ENCODE measurements at regions not wholly inside any gene's neighbourhood (a gene's known extent, or its start where the extent isn't known, plus 50 kb on each side); places are given as distances from the start of the nearest gene placed in this dataset.

DNA sequence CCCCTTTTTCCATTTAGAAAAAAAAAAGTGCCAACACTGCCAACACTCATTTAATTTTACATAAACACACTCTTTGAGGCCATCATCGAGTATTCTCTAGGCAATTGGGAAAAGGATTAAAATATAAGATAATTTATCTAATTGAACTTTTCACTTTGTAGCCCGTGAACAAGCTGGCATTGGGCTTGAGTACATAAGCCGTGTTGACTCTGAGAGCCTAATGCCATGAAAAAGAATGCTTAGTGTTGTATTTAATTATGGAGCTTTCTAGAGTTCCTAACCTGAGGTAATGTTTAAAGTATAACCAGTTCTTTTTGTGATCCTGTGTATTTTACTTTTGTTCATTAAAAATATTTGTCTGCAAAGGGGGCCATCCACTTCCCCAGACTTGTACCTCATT is 193.8 kb downstream of the LYPLAL1 start:
- no peaks in the 10 kb centered on the region for H3K27me3 ChIP-seq (ENCODE audit: low read length)
- H2AFZ ChIP-seq (ENCODE audit: low read depth, low read length, severe bottlenecking), result no peak overlapping the region
- H3K36me3 ChIP-seq (ENCODE audit: low read length), result no peaks in the 10 kb centered on the region
- no peak for TF ChIP-seq EZH2phosphoT487 (conservative IDR thresholded peaks at IDR 0.05; ENCODE audit: low read length)
- TF ChIP-seq, protein P1, sequence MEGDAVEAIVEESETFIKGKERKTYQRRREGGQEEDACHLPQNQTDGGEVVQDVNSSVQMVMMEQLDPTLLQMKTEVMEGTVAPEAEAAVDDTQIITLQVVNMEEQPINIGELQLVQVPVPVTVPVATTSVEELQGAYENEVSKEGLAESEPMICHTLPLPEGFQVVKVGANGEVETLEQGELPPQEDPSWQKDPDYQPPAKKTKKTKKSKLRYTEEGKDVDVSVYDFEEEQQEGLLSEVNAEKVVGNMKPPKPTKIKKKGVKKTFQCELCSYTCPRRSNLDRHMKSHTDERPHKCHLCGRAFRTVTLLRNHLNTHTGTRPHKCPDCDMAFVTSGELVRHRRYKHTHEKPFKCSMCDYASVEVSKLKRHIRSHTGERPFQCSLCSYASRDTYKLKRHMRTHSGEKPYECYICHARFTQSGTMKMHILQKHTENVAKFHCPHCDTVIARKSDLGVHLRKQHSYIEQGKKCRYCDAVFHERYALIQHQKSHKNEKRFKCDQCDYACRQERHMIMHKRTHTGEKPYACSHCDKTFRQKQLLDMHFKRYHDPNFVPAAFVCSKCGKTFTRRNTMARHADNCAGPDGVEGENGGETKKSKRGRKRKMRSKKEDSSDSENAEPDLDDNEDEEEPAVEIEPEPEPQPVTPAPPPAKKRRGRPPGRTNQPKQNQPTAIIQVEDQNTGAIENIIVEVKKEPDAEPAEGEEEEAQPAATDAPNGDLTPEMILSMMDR (IDR thresholded peaks at IDR 0.05; ENCODE audit: insufficient read depth, low read length, poor library complexity, severe bottlenecking), result no peak
- H3K9me3 ChIP-seq (ENCODE audit: insufficient read depth, low read length), result no peaks in the 10 kb centered on the region
- no peaks in the 10 kb centered on the region for H3F3A ChIP-seq (ENCODE audit: insufficient read depth)
- H3K4me3 ChIP-seq (ENCODE audit: insufficient read depth, low read length, poor library complexity, severe bottlenecking), result no peak overlapping the region
- no peaks in the 10 kb centered on the region for H4K20me1 ChIP-seq (ENCODE audit: low read depth, low read length)
- H3K79me2 ChIP-seq (ENCODE audit: insufficient read depth, low read length), result no peaks in the 10 kb centered on the region
- no peak overlapping the region for H3K9ac ChIP-seq (ENCODE audit: low read length)
- H3K9me2 ChIP-seq (replicated peaks; ENCODE audit: insufficient read depth, low read length), result no peaks in the 10 kb centered on the region
- H3K4me2 ChIP-seq (ENCODE audit: low read depth, low read length, poor library complexity, severe bottlenecking), result no peak overlapping the region
- H3K27ac ChIP-seq (ENCODE audit: low read depth, low read length), result no peak overlapping the region

DNA sequence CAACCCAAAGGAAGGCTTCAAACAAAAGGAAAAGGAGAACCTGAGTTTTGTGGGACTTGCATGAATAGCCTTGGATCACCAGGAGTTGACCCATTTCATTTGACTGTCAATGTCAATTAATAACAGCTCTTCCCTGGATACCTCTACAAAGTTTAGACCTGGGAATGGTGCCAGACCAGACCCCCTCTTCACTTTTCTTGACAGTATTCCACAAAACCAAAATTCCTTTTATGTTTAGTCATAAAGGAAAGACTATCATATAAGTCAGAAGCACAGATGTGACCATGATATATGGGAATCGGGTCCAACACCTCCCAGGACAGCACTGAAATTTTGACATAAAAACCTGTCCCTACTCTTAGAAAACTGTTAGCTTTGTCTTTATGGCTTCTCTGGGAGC is 191.8 kb downstream of the LYPLAL1 start:
- H3K9ac ChIP-seq (ENCODE audit: low read length), result no peak overlapping the region
- no peaks in the 10 kb centered on the region for H4K20me1 ChIP-seq (ENCODE audit: low read depth, low read length)
- H3K27me3 ChIP-seq (ENCODE audit: low read length), result no peaks in the 10 kb centered on the region
- no peak overlapping the region for H3K4me2 ChIP-seq (ENCODE audit: low read depth, low read length, poor library complexity, severe bottlenecking)
- TF ChIP-seq, protein P1 (IDR thresholded peaks at IDR 0.05; ENCODE audit: insufficient read depth, low read length, poor library complexity, severe bottlenecking), result no peak
- TF ChIP-seq EZH2phosphoT487 (conservative IDR thresholded peaks at IDR 0.05; ENCODE audit: low read length), result no peak
- no peak overlapping the region for H3K27ac ChIP-seq (ENCODE audit: low read depth, low read length)
- no peaks in the 10 kb centered on the region for H3F3A ChIP-seq (ENCODE audit: insufficient read depth)
- H3K9me2 ChIP-seq (replicated peaks; ENCODE audit: insufficient read depth, low read length), result no peaks in the 10 kb centered on the region
- H3K79me2 ChIP-seq (ENCODE audit: insufficient read depth, low read length), result no peaks in the 10 kb centered on the region
- H3K4me3 ChIP-seq (ENCODE audit: insufficient read depth, low read length, poor library complexity, severe bottlenecking), result no peak overlapping the region
- no peak overlapping the region for H2AFZ ChIP-seq (ENCODE audit: low read depth, low read length, severe bottlenecking)
- no peaks in the 10 kb centered on the region for H3K9me3 ChIP-seq (ENCODE audit: insufficient read depth, low read length)
- H3K36me3 ChIP-seq (ENCODE audit: low read length), result no peaks in the 10 kb centered on the region

DNA sequence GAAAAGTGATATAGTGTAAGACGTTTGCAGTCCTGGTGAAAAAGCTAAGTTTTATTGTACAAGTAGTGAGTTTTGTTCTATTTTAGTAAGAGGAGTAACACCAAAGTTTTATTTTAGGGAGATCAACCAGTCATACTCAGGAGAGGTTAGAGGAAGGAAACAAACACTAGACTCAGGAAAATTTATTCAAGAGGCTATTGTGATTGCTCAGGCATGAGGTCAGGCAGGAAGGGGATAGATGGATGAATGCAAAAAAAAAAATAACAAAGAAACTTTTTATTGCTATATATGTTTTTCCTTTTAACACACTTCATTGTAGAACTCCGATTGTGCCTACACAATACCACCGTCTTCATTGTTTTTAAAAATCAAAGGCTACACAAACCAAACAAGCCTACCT is 189.0 kb downstream of the LYPLAL1 start:
- no peak for TF ChIP-seq EZH2phosphoT487 (conservative IDR thresholded peaks at IDR 0.05; ENCODE audit: low read length)
- TF ChIP-seq, protein P1 (IDR thresholded peaks at IDR 0.05; ENCODE audit: insufficient read depth, low read length, poor library complexity, severe bottlenecking), result no peak
- Histone ChIP-seq H3K36me3 (ENCODE audit: low read length) (no peaks in the 10 kb centered on the region), H3K9me3 (ENCODE audit: insufficient read depth, low read length) (no peaks in the 10 kb centered on the region), H3K27me3 (ENCODE audit: low read length) (no peaks in the 10 kb centered on the region), H4K20me1 (ENCODE audit: low read depth, low read length) (no peaks in the 10 kb centered on the region), H3K27ac (ENCODE audit: low read depth, low read length) (no peak overlapping the region), H2AFZ (ENCODE audit: low read depth, low read length, severe bottlenecking) (no peak overlapping the region), H3F3A (ENCODE audit: insufficient read depth) (no peaks in the 10 kb centered on the region), H3K9ac (ENCODE audit: low read length) (no peak overlapping the region), H3K9me2 (replicated peaks; ENCODE audit: insufficient read depth, low read length) (no peaks in the 10 kb centered on the region), H3K79me2 (ENCODE audit: insufficient read depth, low read length) (no peaks in the 10 kb centered on the region), H3K4me2 (ENCODE audit: low read depth, low read length, poor library complexity, severe bottlenecking) (no peak overlapping the region), H3K4me3 (ENCODE audit: insufficient read depth, low read length, poor library complexity, severe bottlenecking) (no peak overlapping the region)
